ENCODE measurements at regions not wholly inside any gene's neighbourhood (a gene's known extent, or its start where the extent isn't known, plus 50 kb on each side); places are given as distances from the start of the nearest gene placed in this dataset.
"Not testable (repeated sequence)": the region's sequence is repeated elsewhere in the genome, so short reads cannot be mapped to it uniquely, and the experiment has no call there.

- H3K4me3 Mint-ChIP-seq: no peak overlapping the region
These were observed 52.7 kb downstream of the KCNA5 start for GRCh38 chr12:5096241-5096924.

GRCh38 chr12:5097786-5098185, 54.1 kb downstream of the KCNA5 start:
- Mint-ChIP-seq H3K9me3 (no peaks in the 10 kb centered on the region), H3K27me3 (peaks cover 6% of the 10 kb centered on the region), H3K36me3 (ENCODE audit: low read depth) (no peaks in the 10 kb centered on the region), H3K27ac (no peak overlapping the region), H3K4me3 (no peak overlapping the region), H3K4me1 (peaks cover 3% of the 10 kb centered on the region)
- DNase-seq: no peak
- intact Hi-C loops (cut with micrococcal nuclease): no loop called here

More at GRCh38 chr12:5096241-5096924, 52.7 kb downstream of the KCNA5 start:
- no peak overlapping the region for H3K27ac Mint-ChIP-seq
- no peaks in the 10 kb centered on the region for H3K36me3 Mint-ChIP-seq (ENCODE audit: low read depth)
- H3K9me3 Mint-ChIP-seq: no peaks in the 10 kb centered on the region
- DNase-seq: no peak
- intact Hi-C loops (cut with micrococcal nuclease): no loop called here
- peaks cover 3% of the 10 kb centered on the region for H3K4me1 Mint-ChIP-seq
- peaks cover 13% of the 10 kb centered on the region for H3K27me3 Mint-ChIP-seq

GRCh38 chr12:5099136-5099535, 55.5 kb downstream of the KCNA5 start:
- H3K9me3 Mint-ChIP-seq: no peaks in the 10 kb centered on the region
- DNase-seq: no peak
- H3K27me3 Mint-ChIP-seq: peaks cover 12% of the 10 kb centered on the region
- no peak overlapping the region for H3K4me3 Mint-ChIP-seq
- H3K27ac Mint-ChIP-seq: no peak overlapping the region
- no peaks in the 10 kb centered on the region for H3K36me3 Mint-ChIP-seq (ENCODE audit: low read depth)
- H3K4me1 Mint-ChIP-seq: peaks cover 3% of the 10 kb centered on the region
- intact Hi-C loops (cut with micrococcal nuclease): no loop called here

- H3K27ac Mint-ChIP-seq: no peak overlapping the region
- no peaks in the 10 kb centered on the region for H3K36me3 Mint-ChIP-seq (ENCODE audit: low read depth)
- no peak overlapping the region for H3K4me3 Mint-ChIP-seq
- H3K9me3 Mint-ChIP-seq: no peaks in the 10 kb centered on the region
- peaks cover 14% of the 10 kb centered on the region for H3K27me3 Mint-ChIP-seq
- DNase-seq: no peak
- intact Hi-C loops (cut with micrococcal nuclease): no loop called here
- H3K4me1 Mint-ChIP-seq: peaks cover 3% of the 10 kb centered on the region
These were observed 55.9 kb downstream of the KCNA5 start for GRCh38 chr12:5099591-5099990.

DNA sequence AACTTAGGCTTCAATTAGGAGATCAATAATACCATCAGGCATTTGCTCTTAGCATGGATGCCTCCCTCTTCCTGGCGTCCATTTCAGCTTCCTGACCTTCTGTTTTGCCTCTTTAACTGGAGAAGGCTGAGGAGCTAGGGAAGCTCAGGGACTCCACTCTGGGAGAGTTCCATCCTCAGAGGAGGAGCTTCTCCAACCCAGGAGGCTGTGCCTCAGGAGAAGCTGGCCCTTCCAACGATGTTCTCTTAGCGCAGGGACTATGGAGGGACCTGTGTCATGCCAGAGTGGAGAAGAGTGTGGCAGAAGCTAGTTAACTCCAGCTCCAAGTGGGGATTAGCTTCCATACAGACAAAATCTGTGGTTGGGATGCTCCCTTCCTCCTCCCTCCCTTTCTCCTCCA, 58.0 kb downstream of the KCNA5 start:
- H3K36me3 Mint-ChIP-seq (ENCODE audit: low read depth): no peaks in the 10 kb centered on the region
- peaks cover 17% of the 10 kb centered on the region for H3K27me3 Mint-ChIP-seq
- peaks cover 3% of the 10 kb centered on the region for H3K9me3 Mint-ChIP-seq

DNA sequence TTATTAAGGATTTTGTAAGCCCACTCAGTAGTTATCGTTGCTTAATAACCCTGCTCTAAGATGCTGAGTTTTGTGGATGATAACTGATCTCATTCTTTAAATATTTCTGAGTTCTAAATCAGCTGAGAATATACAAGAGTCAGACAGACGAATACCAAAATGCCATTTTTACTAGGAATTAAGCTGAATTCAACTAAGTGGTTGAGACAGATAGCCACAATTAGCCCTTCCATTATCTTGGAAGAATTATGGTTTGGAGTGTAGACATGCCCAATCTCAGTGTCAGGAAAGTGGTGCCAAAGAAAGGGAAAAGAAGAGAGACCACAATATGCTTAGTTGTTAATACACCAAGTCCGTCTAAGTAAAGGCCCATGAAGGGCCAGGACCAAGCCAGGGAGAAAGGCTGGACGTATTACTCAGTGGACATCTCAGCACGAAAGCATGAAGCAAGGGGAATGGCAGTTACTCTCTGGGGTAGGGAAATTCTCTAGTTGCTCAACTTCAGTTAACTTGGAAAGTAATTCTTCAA, 58.6 kb downstream of the KCNA5 start:
- peaks cover 3% of the 10 kb centered on the region for H3K9me3 Mint-ChIP-seq
- peaks cover 19% of the 10 kb centered on the region for H3K27me3 Mint-ChIP-seq
- intact Hi-C loops (cut with micrococcal nuclease): no loop called here
- no peak overlapping the region for H3K4me3 Mint-ChIP-seq
- H3K36me3 Mint-ChIP-seq (ENCODE audit: low read depth): no peaks in the 10 kb centered on the region
- DNase-seq: no peak
- H3K27ac Mint-ChIP-seq: no peak overlapping the region
- H3K4me1 Mint-ChIP-seq: peaks cover 3% of the 10 kb centered on the region

More for the DNA sequence above, 58.0 kb downstream of the KCNA5 start:
- no peak overlapping the region for H3K4me3 Mint-ChIP-seq
- intact Hi-C loops (cut with micrococcal nuclease): no loop called here
- no peak overlapping the region for H3K27ac Mint-ChIP-seq
- no peak for DNase-seq
- peaks cover 3% of the 10 kb centered on the region for H3K4me1 Mint-ChIP-seq

GRCh38 chr12:5102806-5103205, 59.1 kb downstream of the KCNA5 start:
- intact Hi-C loops (cut with micrococcal nuclease): no loop called here
- H3K36me3 Mint-ChIP-seq (ENCODE audit: low read depth): no peaks in the 10 kb centered on the region
- no peak for DNase-seq
- no peak overlapping the region for H3K27ac Mint-ChIP-seq
- H3K4me1 Mint-ChIP-seq: peaks cover 3% of the 10 kb centered on the region
- H3K4me3 Mint-ChIP-seq: no peak overlapping the region
- H3K9me3 Mint-ChIP-seq: peaks cover 3% of the 10 kb centered on the region
- peaks cover 20% of the 10 kb centered on the region for H3K27me3 Mint-ChIP-seq

GRCh38 chr12:5110345-5110744, 66.7 kb downstream of the KCNA5 start:
- no peak overlapping the region for H3K4me3 Mint-ChIP-seq
- DNase-seq: no peak
- intact Hi-C loops (cut with micrococcal nuclease): no loop called here
- peaks cover 6% of the 10 kb centered on the region for H3K27me3 Mint-ChIP-seq
- H3K4me1 Mint-ChIP-seq: no peaks in the 10 kb centered on the region
- H3K36me3 Mint-ChIP-seq (ENCODE audit: low read depth): no peaks in the 10 kb centered on the region
- H3K9me3 Mint-ChIP-seq: peaks cover 3% of the 10 kb centered on the region
- H3K27ac Mint-ChIP-seq: no peak overlapping the region

GRCh38 chr12:5114436-5114835, 70.8 kb downstream of the KCNA5 start:
- no peaks in the 10 kb centered on the region for H3K27me3 Mint-ChIP-seq
- H3K4me1 Mint-ChIP-seq: no peaks in the 10 kb centered on the region
- no peaks in the 10 kb centered on the region for H3K9me3 Mint-ChIP-seq
- H3K27ac Mint-ChIP-seq: no peak overlapping the region
- DNase-seq: no peak
- H3K4me3 Mint-ChIP-seq: no peak overlapping the region
- H3K36me3 Mint-ChIP-seq (ENCODE audit: low read depth): no peaks in the 10 kb centered on the region
- intact Hi-C loops (cut with micrococcal nuclease): no loop called here

DNA sequence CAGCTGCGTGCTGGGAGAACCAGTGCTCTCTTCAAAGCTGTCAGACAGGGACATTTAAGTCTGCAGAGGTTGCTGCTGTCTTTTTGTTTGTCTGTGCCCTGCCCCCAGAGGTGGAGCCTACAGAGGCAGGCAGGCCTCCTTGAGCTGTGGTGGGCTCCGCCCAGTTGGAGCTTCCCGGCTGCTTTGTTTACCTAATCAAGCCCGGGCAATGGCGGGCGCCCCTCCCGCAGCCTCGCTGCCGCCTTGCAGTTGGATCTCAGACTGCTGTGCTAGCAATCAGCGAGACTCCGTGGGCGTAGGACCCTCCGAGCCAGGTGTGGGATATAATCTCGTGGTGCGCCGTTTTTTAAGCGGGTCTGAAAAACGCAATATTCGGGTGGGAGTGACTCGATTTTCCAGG, 78.1 kb downstream of the KCNA5 start:
- peak; percentile 66 for DNase-seq
- not testable (repeated sequence) for H3K36me3 Mint-ChIP-seq (ENCODE audit: low read depth)

GRCh38 chr12:5122256-5122831, 78.7 kb downstream of the KCNA5 start:
- H3K27me3 Mint-ChIP-seq; H3K36me3 Mint-ChIP-seq (ENCODE audit: low read depth); H3K4me1 Mint-ChIP-seq; DNase-seq; H3K27ac Mint-ChIP-seq; H3K4me3 Mint-ChIP-seq; H3K9me3 Mint-ChIP-seq; intact Hi-C loops (cut with micrococcal nuclease): not testable (repeated sequence)

More for the DNA sequence above, 78.1 kb downstream of the KCNA5 start:
- H3K9me3 Mint-ChIP-seq; H3K4me1 Mint-ChIP-seq; H3K27ac Mint-ChIP-seq; H3K27me3 Mint-ChIP-seq; intact Hi-C loops (cut with micrococcal nuclease); H3K4me3 Mint-ChIP-seq: not testable (repeated sequence)

GRCh38 chr12:5123921-5124320, 80.2 kb downstream of the KCNA5 start:
- Mint-ChIP-seq H3K36me3 (ENCODE audit: low read depth) (no peaks in the 10 kb centered on the region), H3K9me3 (no peaks in the 10 kb centered on the region), H3K27ac (no peak overlapping the region), H3K4me1 (no peaks in the 10 kb centered on the region), H3K4me3 (no peak overlapping the region), H3K27me3 (peaks cover 3% of the 10 kb centered on the region)
- no peak for DNase-seq
- intact Hi-C loops (cut with micrococcal nuclease): no loop called here

- H3K9me3 Mint-ChIP-seq: no peaks in the 10 kb centered on the region
- H3K4me3 Mint-ChIP-seq: no peak overlapping the region
- H3K27ac Mint-ChIP-seq: no peak overlapping the region
- H3K4me1 Mint-ChIP-seq: no peaks in the 10 kb centered on the region
- DNase-seq: no peak
- peaks cover 7% of the 10 kb centered on the region for H3K27me3 Mint-ChIP-seq
- no peaks in the 10 kb centered on the region for H3K36me3 Mint-ChIP-seq (ENCODE audit: low read depth)
- intact Hi-C loops (cut with micrococcal nuclease): no loop called here
These were observed 80.7 kb downstream of the KCNA5 start for GRCh38 chr12:5124401-5124800.

- intact Hi-C loops (cut with micrococcal nuclease): no loop called here
- Mint-ChIP-seq H3K27me3 (peaks cover 21% of the 10 kb centered on the region), H3K27ac (no peak overlapping the region), H3K4me3 (no peak overlapping the region), H3K36me3 (ENCODE audit: low read depth) (no peaks in the 10 kb centered on the region), H3K4me1 (no peaks in the 10 kb centered on the region), H3K9me3 (no peaks in the 10 kb centered on the region)
- DNase-seq: no peak
These were observed 91.3 kb downstream of the KCNA5 start for GRCh38 chr12:5134861-5135525.

Data from activated CD4-positive, alpha-beta T cell treated with anti-CD3 and anti-CD28 coated beads, Interleukin-2, amount 10 ng/mL, durations not matched to agents 24 days and 14 days (primary cell).